SW480 (cell line): ENCODE measurements at regions not wholly inside any gene's neighbourhood (a gene's known extent, or its start where the extent isn't known, plus 50 kb on each side); places are given as distances from the start of the nearest gene placed in this dataset.
"Not testable (repeated sequence)": the region's sequence is repeated elsewhere in the genome, so short reads cannot be mapped to it uniquely, and the experiment has no call there.

Source experiments
- DNase-seq: peaks from one replicate; pipeline ENCODE4 v3.0.0-alpha.2; 2016; ENCODE audit warnings: low spot score

- DNase-seq = not testable (repeated sequence)
Observed at GRCh38 chr9:42239445-42240260, 56.2 kb downstream of the SPATA31A6 start.

DNA sequence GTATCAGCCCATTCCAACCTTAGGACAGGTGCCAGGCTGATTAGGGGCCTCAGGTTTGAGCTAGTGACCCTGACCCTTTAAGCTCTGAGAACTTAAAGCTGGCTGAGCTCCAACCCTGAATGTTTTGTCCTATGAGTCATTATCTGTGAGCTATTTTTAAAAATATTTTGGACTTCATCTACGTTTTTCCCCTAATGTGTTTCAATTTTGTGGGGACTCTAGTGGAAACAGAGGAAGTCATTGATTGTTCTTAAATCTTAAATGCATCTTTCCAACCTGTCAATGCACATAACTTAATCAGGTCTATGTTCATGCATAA is 56.8 kb downstream of the SPATA31A6 start:
- not testable (repeated sequence) for DNase-seq

GRCh38 chr9:42243211-42243610 is 59.8 kb downstream of the SPATA31A6 start:
- not testable (repeated sequence) for DNase-seq

GRCh38 chr9:42243822-42244221 is 60.4 kb downstream of the SPATA31A6 start:
- DNase-seq = not testable (repeated sequence)

DNA sequence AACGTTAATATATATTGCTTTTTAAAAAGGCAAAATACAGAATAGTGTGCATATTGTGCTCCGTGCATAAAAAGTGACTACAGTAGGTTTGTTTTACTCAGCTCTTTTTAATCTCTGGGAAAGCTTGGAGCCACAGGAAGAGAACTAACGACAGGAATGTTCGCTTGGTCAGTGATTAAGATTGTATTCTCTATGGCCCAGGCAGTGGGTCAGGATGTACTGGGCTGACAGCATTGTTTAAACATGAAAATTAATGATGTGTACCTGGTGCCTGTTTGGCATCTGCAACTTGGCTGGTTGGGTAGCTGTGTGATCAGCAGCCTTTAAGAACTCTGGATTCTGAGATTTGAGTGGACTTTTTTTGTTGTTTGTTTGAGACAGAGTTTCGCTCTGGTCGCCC is 85.3 kb downstream of the SPATA31A6 start:
- DNase-seq = not testable (repeated sequence)

- DNase-seq = not testable (repeated sequence)
Observed at GRCh38 chr9:42269171-42269570, 85.7 kb downstream of the SPATA31A6 start.

DNA sequence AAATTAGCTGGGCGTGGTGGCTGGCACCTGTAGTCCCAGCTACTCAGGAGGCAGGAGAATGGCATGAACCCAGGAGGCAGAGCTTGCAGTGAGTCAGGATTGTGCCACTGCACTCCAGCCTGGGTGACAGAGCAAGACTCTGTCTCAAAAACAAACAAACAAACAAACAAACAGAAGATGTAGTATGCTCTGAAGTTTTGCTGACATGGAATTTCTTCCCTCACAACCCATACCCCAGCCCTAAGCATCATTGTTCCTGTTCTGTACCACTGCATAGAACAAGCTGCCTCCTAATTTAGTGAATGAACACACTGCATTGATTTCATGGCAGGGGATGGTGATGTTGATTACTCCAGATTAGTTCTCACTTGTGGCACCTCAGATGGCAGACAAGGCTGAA is 89.7 kb downstream of the SPATA31A6 start:
- not testable (repeated sequence) for DNase-seq

- DNase-seq = no peak
Observed at GRCh38 chr9:42275141-42275540, 91.7 kb downstream of the SPATA31A6 start.

GRCh38 chr9:42282531-42283178 is 99.2 kb downstream of the SPATA31A6 start:
- not testable (repeated sequence) for DNase-seq

- not testable (repeated sequence) for DNase-seq
Observed at GRCh38 chr9:42283179-42283543, 99.7 kb downstream of the SPATA31A6 start.

DNA sequence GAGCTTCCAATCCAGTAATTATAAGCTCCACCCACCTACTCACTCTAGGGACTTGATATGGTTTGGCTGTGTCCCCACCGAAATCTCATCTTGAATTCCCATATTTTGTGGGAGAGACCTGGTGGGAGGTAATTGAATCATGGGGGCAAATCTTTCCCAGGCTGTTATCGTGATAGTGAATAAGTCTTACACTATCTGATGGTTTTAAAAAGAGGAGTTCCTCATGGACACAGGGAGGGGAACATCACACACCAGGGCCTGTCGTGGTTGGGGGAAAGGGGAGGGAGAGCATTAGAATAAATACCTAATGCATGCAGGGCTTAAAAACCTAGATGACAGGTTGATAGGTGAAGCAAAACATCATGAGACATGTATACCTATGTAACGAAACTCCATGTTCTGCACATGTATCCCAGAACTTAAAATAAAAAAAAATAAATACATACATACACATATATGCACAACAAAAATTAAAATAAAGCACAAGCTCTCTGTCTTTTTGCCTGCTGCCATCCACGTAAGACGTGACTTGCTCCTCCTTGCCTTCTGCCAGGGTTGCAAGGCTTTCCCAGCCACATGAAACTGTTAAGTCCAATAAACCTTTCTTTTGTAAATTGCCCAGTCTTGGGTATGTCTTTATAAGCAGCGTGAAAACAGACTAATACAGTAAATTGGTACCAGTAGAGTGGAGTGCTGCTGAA is 102.8 kb downstream of the SPATA31A6 start:
- not testable (repeated sequence) for DNase-seq

- not testable (repeated sequence) for DNase-seq
Observed at GRCh38 chr9:42288002-42288864, 104.8 kb downstream of the SPATA31A6 start.

GRCh38 chr9:42288865-42289229 is 105.4 kb downstream of the SPATA31A6 start:
- DNase-seq = not testable (repeated sequence)

- DNase-seq = not testable (repeated sequence)
Observed at GRCh38 chr9:42300124-42300523, 116.7 kb downstream of the SPATA31A6 start.

DNA sequence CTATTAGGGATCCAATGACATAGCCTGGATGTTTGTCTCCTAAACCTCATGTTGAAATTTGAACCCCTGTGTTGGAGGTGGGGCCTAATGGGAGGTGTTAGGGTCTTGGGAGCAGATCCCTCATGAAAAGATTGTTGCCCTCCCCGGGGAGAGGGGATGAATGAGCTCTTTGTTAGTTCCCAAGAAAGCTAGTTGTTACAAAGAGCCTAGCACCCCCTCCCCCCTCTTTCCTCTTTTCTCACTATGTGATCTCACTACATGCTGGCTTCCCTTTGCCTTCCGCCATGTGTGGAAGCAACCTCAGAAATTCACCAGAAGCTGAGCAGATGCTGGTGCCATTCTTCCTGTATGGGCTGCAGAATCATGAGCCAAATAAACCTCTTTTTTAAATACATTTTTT is 123.2 kb downstream of the SPATA31A6 start:
- DNase-seq = not testable (repeated sequence)

GRCh38 chr9:42307449-42307848 is 124.0 kb downstream of the SPATA31A6 start:
- not testable (repeated sequence) for DNase-seq

GRCh38 chr9:42310972-42311371 is 127.5 kb downstream of the SPATA31A6 start:
- DNase-seq = not testable (repeated sequence)

DNA sequence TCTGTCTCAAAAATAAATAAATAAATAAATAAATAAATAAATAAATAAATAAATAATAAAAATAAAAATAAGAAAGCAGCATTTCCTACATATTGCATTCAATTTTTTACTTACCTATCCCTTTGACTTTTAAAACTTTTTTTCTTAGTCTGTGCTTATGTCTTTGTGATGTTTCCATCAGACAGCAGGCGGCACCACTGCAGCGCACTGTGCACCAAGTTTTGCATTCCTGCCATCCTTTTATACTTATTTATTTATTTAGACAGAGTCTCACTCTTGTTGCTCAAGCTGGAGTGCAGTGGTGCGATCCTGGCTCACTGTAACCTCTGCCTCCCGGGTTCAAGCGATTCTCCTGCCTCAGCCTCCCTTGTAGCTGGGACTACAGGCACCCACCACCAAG is 132.6 kb downstream of the SPATA31A6 start:
- DNase-seq = not testable (repeated sequence)

DNA sequence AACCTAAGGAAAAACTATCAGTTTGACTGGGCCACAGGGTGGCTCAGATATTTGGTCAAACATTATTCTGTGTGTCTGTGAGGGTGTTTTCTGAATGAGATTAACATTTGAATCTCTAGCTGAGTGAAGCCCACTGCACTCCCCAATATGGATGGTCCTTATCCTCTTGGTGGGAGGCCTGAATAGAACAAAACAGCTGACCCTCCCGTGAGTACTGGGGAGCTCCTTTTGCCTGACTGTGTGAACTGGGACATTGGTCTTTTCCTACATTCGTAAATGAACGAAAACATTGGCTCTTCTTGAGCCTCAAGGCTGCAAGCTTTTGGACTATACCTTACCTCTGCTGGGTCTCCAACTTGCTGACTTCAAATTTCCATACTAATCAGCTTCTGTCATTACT is 134.2 kb downstream of the SPATA31A6 start:
- not testable (repeated sequence) for DNase-seq

DNA sequence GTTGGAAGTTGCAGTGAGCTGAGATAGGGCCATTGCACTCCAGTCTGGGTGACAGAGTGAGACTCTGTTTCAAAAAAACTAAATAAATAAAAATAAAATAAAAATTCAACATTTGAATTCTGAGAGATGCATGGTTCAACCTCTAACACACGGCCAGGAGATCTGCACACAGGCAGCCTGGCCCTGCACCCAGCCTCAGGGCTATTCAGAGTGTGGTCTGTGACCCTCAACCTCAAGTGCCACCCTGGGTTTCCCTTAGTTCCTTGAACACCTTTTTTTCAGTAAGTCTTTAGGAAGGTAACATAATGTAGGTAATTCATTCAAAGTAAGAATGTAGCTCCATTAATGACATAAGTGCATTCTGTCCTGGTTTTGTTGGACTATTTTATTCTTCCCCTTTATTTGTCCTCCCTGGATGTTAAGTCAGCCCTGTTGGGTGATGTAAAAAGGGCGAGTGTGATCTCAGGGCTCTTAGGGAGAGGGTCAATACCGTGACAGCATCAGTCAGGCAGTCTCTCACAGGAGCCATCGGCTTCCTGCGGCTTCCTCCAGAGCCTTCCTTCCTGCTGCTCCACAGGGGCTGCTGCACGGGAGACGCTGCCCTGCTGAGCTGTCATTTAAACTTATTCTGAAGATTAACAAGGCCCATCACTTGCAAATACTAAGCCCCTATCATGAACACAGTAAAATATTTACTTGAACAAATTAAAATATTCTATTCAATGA is 139.8 kb downstream of the SPATA31A6 start:
- DNase-seq = not testable (repeated sequence)

- not testable (repeated sequence) for DNase-seq
Observed at GRCh38 chr9:42325142-42325541, 141.7 kb downstream of the SPATA31A6 start.
